ENCODE measurements at regions not wholly inside any gene's neighbourhood (a gene's known extent, or its start where the extent isn't known, plus 50 kb on each side); places are given as distances from the start of the nearest gene placed in this dataset.

DNA sequence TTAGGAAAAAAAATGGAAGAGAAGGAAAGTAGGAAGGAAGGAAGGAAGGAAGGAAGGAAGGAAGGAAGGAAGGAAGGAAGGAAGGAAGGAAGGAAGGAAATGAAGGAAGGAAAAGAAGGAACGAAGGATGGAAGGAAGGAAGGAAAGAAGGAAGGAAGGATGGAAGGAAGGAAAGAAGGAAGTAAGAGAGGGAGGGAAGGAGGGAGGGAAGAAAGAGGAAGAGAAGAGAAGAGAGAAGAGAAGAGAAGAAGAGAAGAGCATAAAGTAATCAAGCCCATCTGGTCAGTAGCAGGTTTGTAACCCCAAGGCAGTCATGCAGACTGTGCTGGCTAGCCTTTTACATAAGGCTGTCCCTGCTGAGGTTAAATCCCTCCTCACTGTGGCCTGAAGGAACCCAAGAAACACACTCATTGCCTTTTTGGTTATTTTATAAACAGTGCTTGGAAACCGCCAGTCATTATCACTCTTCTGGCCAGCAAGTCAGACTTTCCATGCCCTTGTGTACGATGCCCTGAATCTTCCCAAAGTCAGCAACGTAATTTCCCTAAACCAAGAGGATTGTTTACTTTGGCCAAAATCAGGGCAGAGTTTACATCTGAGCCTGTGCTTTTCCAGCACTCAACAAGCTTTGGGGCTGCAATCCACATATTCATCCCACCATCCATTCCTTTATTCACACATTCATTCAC lies 409.6 kb upstream of the MAF start:
- H3K36me3 Mint-ChIP-seq (ENCODE audit: insufficient read depth in 1 of 3, low read depth in 3 of 3), result no peaks in the 10 kb centered on the region

More for the DNA sequence above, 409.6 kb upstream of the MAF start:
- WGBS (ENCODE audit: extremely low coverage, insufficient read length, low lambda C conversion rate), result no CpG with 5 or more reads among the region's 4 CpGs
- Histone ChIP-seq H3K27me3 (ENCODE audit: insufficient read depth, low read length) (no peaks in the 10 kb centered on the region), H3K23me2 (ENCODE audit: insufficient read length, low read depth, low read length, poor library complexity, severe bottlenecking) (no peaks in the 10 kb centered on the region), H2BK12ac (ENCODE audit: insufficient read length, low read depth, low read length) (no peak overlapping the region), H3K9ac (ENCODE audit: extremely low read depth, insufficient read length, low read length) (no peak overlapping the region), H3K56ac (ENCODE audit: insufficient read length, low read depth, low read length) (no peak overlapping the region), H3K4me1 (ENCODE audit: insufficient read depth, low read length) (no peaks in the 10 kb centered on the region), H4K5ac (ENCODE audit: insufficient read length, low read depth, low read length) (no peak overlapping the region), H4K20me1 (ENCODE audit: control insufficient read depth, insufficient read depth, insufficient read length) (no peaks in the 10 kb centered on the region), H2BK20ac (ENCODE audit: low read depth, low read length, poor library complexity, severe bottlenecking) (no peak overlapping the region), H3T11ph (ENCODE audit: low read length) (no peak overlapping the region), H3K4ac (ENCODE audit: low read depth, low read length) (no peak overlapping the region), H2AFZ (ENCODE audit: low read length) (no peak overlapping the region), H3K14ac (ENCODE audit: insufficient read depth, low read length) (no peak overlapping the region), H4K8ac (replicated peaks; ENCODE audit: insufficient read length, low read depth, low read length) (no peak overlapping the region), H3K23ac (ENCODE audit: insufficient read length, low read depth, low read length) (no peak overlapping the region), H2BK15ac (ENCODE audit: low read depth, low read length) (no peak overlapping the region), H2BK5ac (ENCODE audit: insufficient read length, low read length) (no peak overlapping the region), H3K4me2 (ENCODE audit: insufficient read depth, insufficient read length, low read length) (no peak overlapping the region), H3K9me3 (ENCODE audit: control insufficient read depth, low read depth, low read length) (no peaks in the 10 kb centered on the region), H3K79me2 (ENCODE audit: insufficient read depth, low read length) (no peaks in the 10 kb centered on the region), H4K91ac (ENCODE audit: insufficient read length, low read depth, low read length) (no peak overlapping the region), H3K27ac (ENCODE audit: insufficient read length, low read depth, low read length) (no peak overlapping the region), H2AK5ac (ENCODE audit: insufficient read length, low read length) (no peak overlapping the region), H2BK120ac (ENCODE audit: low read depth, low read length, poor library complexity, severe bottlenecking) (no peak overlapping the region), H3K79me1 (ENCODE audit: insufficient read depth, low read depth, low read length, poor library complexity, severe bottlenecking) (no peaks in the 10 kb centered on the region), H3K18ac (ENCODE audit: insufficient read length, low read depth, low read length) (no peak overlapping the region)
- Mint-ChIP-seq H3K27ac (no peak overlapping the region), H3K4me3 (no peak overlapping the region), H3K27me3 (ENCODE audit: low read depth) (0 out of 2 replicates have a peak, but pooled peaks cover 4% of the 10 kb centered on the region), H3K4me1 (0 out of 4 replicates have a peak, but pooled peaks cover 0 to 2% of the 10 kb centered on the region in 2 experiments), H3K9me3 (no peaks in the 10 kb centered on the region)
- DNase-seq, result no peak
- TF ChIP-seq, protein P1, sequence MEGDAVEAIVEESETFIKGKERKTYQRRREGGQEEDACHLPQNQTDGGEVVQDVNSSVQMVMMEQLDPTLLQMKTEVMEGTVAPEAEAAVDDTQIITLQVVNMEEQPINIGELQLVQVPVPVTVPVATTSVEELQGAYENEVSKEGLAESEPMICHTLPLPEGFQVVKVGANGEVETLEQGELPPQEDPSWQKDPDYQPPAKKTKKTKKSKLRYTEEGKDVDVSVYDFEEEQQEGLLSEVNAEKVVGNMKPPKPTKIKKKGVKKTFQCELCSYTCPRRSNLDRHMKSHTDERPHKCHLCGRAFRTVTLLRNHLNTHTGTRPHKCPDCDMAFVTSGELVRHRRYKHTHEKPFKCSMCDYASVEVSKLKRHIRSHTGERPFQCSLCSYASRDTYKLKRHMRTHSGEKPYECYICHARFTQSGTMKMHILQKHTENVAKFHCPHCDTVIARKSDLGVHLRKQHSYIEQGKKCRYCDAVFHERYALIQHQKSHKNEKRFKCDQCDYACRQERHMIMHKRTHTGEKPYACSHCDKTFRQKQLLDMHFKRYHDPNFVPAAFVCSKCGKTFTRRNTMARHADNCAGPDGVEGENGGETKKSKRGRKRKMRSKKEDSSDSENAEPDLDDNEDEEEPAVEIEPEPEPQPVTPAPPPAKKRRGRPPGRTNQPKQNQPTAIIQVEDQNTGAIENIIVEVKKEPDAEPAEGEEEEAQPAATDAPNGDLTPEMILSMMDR (conservative IDR thresholded peaks at IDR 0.05), result no peak

Data from H9 (cell line).